ENCODE measurements at regions not wholly inside any gene's neighbourhood (a gene's known extent, or its start where the extent isn't known, plus 50 kb on each side); places are given as distances from the start of the nearest gene placed in this dataset.

- TF ChIP-seq CTCF (IDR thresholded peaks at IDR 0.05), result no peak
- no peak for TF ChIP-seq POLR2A (IDR thresholded peaks at IDR 0.05)
These were observed 118.8 kb upstream of the ANXA10 start for GRCh38 chr4:167973513-167973912.

Measured in heart left ventricle (tissue), 13 donors.